OCI-LY7 (cell line): ENCODE measurements at regions not wholly inside any gene's neighbourhood (a gene's known extent, or its start where the extent isn't known, plus 50 kb on each side); places are given as distances from the start of the nearest gene placed in this dataset.

ENCODE experiments used
- BruUV-seq: library from RNA; stranded (reverse); fragments of 400-500 nt; replicated peaks from 2 replicates; lab custom pipeline; 2021; lab: Mats Ljungman, UMichigan
- CTCF ChIA-PET: fragments of 300-600 bp; sonication (Branson Sonifier 250); formaldehyde crosslinking; loops from one replicate; lab custom pipeline; 2022; ENCODE audit warnings: antibody characterized with exemption; ENCODE audit not compliant: unreplicated experiment; lab: Charles Lee
- POLR2A ChIA-PET: fragments of 300-600 bp; sonication (Branson Sonifier 250); formaldehyde crosslinking; loops from one replicate; lab custom pipeline; 2022; ENCODE audit warnings: antibody characterized with exemption; lab: Charles Lee
- DNase-seq: peaks from one replicate; pipeline ENCODE4 v3.0.0-alpha.2; 2015; ENCODE audit warnings: low spot score
- H2AFZ ChIP-seq: fragments of 200-600 bp; sonication (generic), shearing (Covaris generic); 2 replicates; pipeline ENCODE4 v1.6.1; 2014; ENCODE audit warnings: mild to moderate bottlenecking, antibody characterized with exemption, low read length, moderate library complexity
- H3K27ac ChIP-seq: fragments of 200-600 bp; sonication (generic); 2 replicates; pipeline ENCODE4 v1.5.1; 2014; ENCODE audit warnings: mixed run types, low read depth, mild to moderate bottlenecking, moderate library complexity, low read length, inconsistent platforms; ENCODE audit not compliant: poor library complexity, severe bottlenecking
- H3K36me3 ChIP-seq: fragments of 200-600 bp; sonication (generic); 2 replicates; pipeline ENCODE4 v1.6.1; 2014; ENCODE audit warnings: mild to moderate bottlenecking, antibody characterized with exemption, low read length, moderate library complexity, mixed read lengths; ENCODE audit not compliant: insufficient read depth
- H3K4me1 ChIP-seq: fragments of 200-600 bp; sonication (generic); 2 replicates; pipeline ENCODE4 v1.5.1; 2014; ENCODE audit warnings: mild to moderate bottlenecking, low read length; ENCODE audit not compliant: insufficient read depth, poor library complexity, severe bottlenecking
- H3K4me2 ChIP-seq: fragments of 200-600 bp; sonication (generic); 2 replicates; pipeline ENCODE4 v1.6.1; 2014; ENCODE audit warnings: mild to moderate bottlenecking, low read length
- H3K4me3 ChIP-seq: fragments of 200-600 bp; sonication (generic); 2 replicates; pipeline ENCODE4 v1.5.1; 2014; ENCODE audit warnings: mild to moderate bottlenecking, low read depth, low read length; ENCODE audit not compliant: poor library complexity, severe bottlenecking
- H3K79me2 ChIP-seq: fragments of 200-600 bp; sonication (generic); 2 replicates; pipeline ENCODE4 v1.6.1; 2016; ENCODE audit warnings: low read depth, mild to moderate bottlenecking, low read length, moderate library complexity, mixed read lengths; ENCODE audit not compliant: insufficient read depth
- H3K9me2 ChIP-seq: fragments of 200-600 bp; sonication (generic); 2 replicates; pipeline ENCODE4 v1.6.1; 2016; ENCODE audit warnings: mild to moderate bottlenecking, low read length, mixed read lengths; ENCODE audit not compliant: insufficient read depth
- H3K9me3 ChIP-seq: fragments of 200-600 bp; sonication (generic); 2 replicates; pipeline ENCODE4 v1.6.1; 2014; ENCODE audit warnings: mild to moderate bottlenecking, mixed run types, low read length, mixed read lengths
- H4K20me1 ChIP-seq: fragments of 200-600 bp; sonication (generic); 2 replicates; pipeline ENCODE4 v1.6.1; 2014; ENCODE audit warnings: mild to moderate bottlenecking, antibody characterized with exemption, low read length, moderate library complexity, mixed read lengths; ENCODE audit not compliant: insufficient read depth
- EZH2phosphoT487 ChIP-seq: fragments of 200-600 bp; sonication (generic); IDR thresholded peaks from 2 replicates; pipeline ENCODE4 v1.6.1; 2018; ENCODE audit warnings: low read depth, borderline replicate concordance, mild to moderate bottlenecking, mixed run types, antibody characterized with exemption, low read length, moderate library complexity, mixed read lengths
- intact Hi-C: fragments of 100-400 bp; cut with micrococcal nuclease; formaldehyde crosslinking; loops from one replicate; pipeline ENCODE4 v1.10.0; 2022; ENCODE audit not compliant: unreplicated experiment
- TF ChIP-seq, protein P1 (sequence below): fragments of 200-600 bp; sonication (generic); conservative IDR thresholded peaks from 2 replicates; pipeline ENCODE4 v1.5.1; 2014; ENCODE audit warnings: mild to moderate bottlenecking, antibody characterized with exemption, low read length, moderate library complexity, mixed read lengths

DNA sequence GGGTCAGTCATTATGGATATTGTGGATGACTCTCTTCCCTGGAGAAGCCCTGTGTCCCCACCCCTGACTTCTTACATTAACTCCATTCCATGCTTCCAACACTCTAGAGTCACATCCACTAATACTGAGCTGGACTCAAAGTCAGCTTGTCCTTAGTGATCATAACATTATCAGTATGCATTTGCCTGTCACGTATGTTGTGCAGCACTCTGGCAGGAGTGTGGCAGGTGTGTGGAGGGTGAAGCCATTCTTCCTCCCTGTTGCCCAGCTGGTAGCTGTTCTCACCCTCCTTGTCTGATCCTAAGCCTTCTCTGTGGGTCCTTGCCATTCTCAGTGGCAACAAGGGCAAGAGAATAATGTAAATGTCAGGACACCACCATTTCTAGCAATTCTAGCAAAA, 334.1 kb upstream of the RAB6C start:
- Histone ChIP-seq H3K4me1 (no peaks in the 10 kb centered on the region), H3K9me2 (no peaks in the 10 kb centered on the region), H3K27ac (no peak overlapping the region), H3K36me3 (no peaks in the 10 kb centered on the region), H2AFZ (no peak overlapping the region), H3K9me3 (no peaks in the 10 kb centered on the region), H3K79me2 (no peaks in the 10 kb centered on the region), H4K20me1 (no peaks in the 10 kb centered on the region), H3K4me2 (no peak overlapping the region), H3K4me3 (no peak overlapping the region)
- no peak for TF ChIP-seq EZH2phosphoT487
- TF ChIP-seq, protein P1, sequence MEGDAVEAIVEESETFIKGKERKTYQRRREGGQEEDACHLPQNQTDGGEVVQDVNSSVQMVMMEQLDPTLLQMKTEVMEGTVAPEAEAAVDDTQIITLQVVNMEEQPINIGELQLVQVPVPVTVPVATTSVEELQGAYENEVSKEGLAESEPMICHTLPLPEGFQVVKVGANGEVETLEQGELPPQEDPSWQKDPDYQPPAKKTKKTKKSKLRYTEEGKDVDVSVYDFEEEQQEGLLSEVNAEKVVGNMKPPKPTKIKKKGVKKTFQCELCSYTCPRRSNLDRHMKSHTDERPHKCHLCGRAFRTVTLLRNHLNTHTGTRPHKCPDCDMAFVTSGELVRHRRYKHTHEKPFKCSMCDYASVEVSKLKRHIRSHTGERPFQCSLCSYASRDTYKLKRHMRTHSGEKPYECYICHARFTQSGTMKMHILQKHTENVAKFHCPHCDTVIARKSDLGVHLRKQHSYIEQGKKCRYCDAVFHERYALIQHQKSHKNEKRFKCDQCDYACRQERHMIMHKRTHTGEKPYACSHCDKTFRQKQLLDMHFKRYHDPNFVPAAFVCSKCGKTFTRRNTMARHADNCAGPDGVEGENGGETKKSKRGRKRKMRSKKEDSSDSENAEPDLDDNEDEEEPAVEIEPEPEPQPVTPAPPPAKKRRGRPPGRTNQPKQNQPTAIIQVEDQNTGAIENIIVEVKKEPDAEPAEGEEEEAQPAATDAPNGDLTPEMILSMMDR = no peak
- CTCF ChIA-PET = no interaction called here
- BruUV-seq = no TSS peak
- POLR2A ChIA-PET = no interaction called here
- no peak for DNase-seq
- intact Hi-C loops = no loop called here

DNA sequence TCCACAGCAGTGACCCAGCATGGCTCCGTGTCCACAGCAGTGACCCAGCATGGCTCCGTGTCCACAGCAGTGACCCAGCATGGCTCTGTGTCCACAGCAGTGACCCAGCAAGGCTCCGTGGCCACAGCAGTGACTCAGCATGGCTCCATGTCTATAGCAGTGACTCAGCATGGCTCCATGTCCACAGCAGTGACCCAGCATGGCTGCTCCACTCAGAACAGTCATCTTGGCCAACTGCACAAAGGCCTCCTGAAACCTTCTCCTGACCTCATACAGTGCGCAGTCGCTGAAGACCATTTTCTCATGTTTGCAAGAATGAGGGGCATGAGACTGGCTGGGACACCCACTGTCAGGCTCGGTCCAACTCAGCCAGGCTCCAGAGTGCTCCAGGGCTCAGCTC, 333.4 kb upstream of the RAB6C start:
- H3K27ac ChIP-seq = no peak overlapping the region
- H2AFZ ChIP-seq = no peak overlapping the region
- H4K20me1 ChIP-seq = no peaks in the 10 kb centered on the region
- CTCF ChIA-PET = no interaction called here
- no peaks in the 10 kb centered on the region for H3K9me3 ChIP-seq
- intact Hi-C loops = no loop called here
- no peaks in the 10 kb centered on the region for H3K36me3 ChIP-seq
- H3K79me2 ChIP-seq = no peaks in the 10 kb centered on the region
- no peak overlapping the region for H3K4me3 ChIP-seq
- POLR2A ChIA-PET = no interaction called here
- no TSS peak for BruUV-seq
- no peaks in the 10 kb centered on the region for H3K9me2 ChIP-seq
- no peak for DNase-seq
- H3K4me2 ChIP-seq = no peak overlapping the region
- TF ChIP-seq, protein P1 = no peak
- TF ChIP-seq EZH2phosphoT487 = no peak
- H3K4me1 ChIP-seq = no peaks in the 10 kb centered on the region

DNA sequence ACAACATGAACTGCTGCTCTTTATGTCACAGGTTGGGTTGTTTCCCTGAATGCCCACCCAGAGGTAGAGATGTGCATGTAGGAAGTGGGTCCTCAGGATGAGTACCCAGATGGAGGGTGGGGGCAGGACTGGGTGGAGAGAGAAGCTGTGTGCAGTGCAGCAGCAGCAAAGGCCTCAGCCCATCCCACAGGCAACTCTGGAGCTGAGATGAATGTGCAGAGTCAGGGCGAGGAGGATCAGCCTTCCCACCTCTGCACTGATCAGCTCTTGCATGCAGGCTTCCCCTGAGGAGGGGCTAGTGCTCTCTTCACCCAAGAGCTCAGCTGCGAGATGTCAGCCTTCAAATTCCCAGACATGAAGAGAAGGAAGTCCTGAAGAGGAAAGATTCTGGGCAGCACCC, 326.2 kb upstream of the RAB6C start:
- Histone ChIP-seq H3K9me3 (no peaks in the 10 kb centered on the region), H2AFZ (no peak overlapping the region), H4K20me1 (no peaks in the 10 kb centered on the region), H3K79me2 (no peaks in the 10 kb centered on the region), H3K4me1 (no peaks in the 10 kb centered on the region), H3K4me2 (no peak overlapping the region), H3K4me3 (no peak overlapping the region), H3K36me3 (no peaks in the 10 kb centered on the region), H3K9me2 (no peaks in the 10 kb centered on the region), H3K27ac (no peak overlapping the region)
- CTCF ChIA-PET = no interaction called here
- POLR2A ChIA-PET = no interaction called here
- BruUV-seq = no TSS peak
- no peak for DNase-seq
- no peak for TF ChIP-seq EZH2phosphoT487
- TF ChIP-seq, protein P1 = no peak
- intact Hi-C loops = no loop called here
